ENCODE measurements at regions not wholly inside any gene's neighbourhood (a gene's known extent, or its start where the extent isn't known, plus 50 kb on each side); places are given as distances from the start of the nearest gene placed in this dataset.

- WGBS (ENCODE audit: insufficient coverage) = 82% methylated on average over 2 of the region's 2 CpGs
- H3K9me3 ChIP-seq (ENCODE audit: control insufficient read depth, insufficient read depth, low read length) = no peaks in the 10 kb centered on the region
- no peaks in the 10 kb centered on the region for H3K27me3 ChIP-seq (ENCODE audit: control insufficient read depth, insufficient read depth, low read length)
- H3K27ac ChIP-seq (ENCODE audit: low read depth, low read length) = no peak overlapping the region
- H3K36me3 ChIP-seq (ENCODE audit: control insufficient read depth, insufficient read depth, low read length) = no peaks in the 10 kb centered on the region
- no peak overlapping the region for H3K4me3 ChIP-seq (ENCODE audit: low read depth, low read length)
- H3K4me1 ChIP-seq (ENCODE audit: control insufficient read depth, insufficient read depth, low read length) = no peaks in the 10 kb centered on the region
- no peak for DNase-seq (ENCODE audit: low read depth in 4 of 6, low spot score in 6 of 6)
Observed at GRCh38 chr6:14746139-14746837, 499.6 kb upstream of the JARID2 start.

- H3K27me3 ChIP-seq (ENCODE audit: control insufficient read depth, insufficient read depth, low read length) = no peaks in the 10 kb centered on the region
- H3K4me1 ChIP-seq (ENCODE audit: control insufficient read depth, insufficient read depth, low read length) = no peaks in the 10 kb centered on the region
- no peak overlapping the region for H3K4me3 ChIP-seq (ENCODE audit: low read depth, low read length)
- H3K36me3 ChIP-seq (ENCODE audit: control insufficient read depth, insufficient read depth, low read length) = no peaks in the 10 kb centered on the region
- no peak overlapping the region for H3K27ac ChIP-seq (ENCODE audit: low read depth, low read length)
- 93% methylated on average over 3 of the region's 3 CpGs for WGBS (ENCODE audit: insufficient coverage)
- H3K9me3 ChIP-seq (ENCODE audit: control insufficient read depth, insufficient read depth, low read length) = no peaks in the 10 kb centered on the region
- DNase-seq (ENCODE audit: low read depth in 4 of 6, low spot score in 6 of 6) = no peak
Observed at GRCh38 chr6:14747881-14748520, 497.9 kb upstream of the JARID2 start.

- Histone ChIP-seq H3K36me3 (ENCODE audit: control insufficient read depth, insufficient read depth, low read length) (no peaks in the 10 kb centered on the region), H3K9me3 (ENCODE audit: control insufficient read depth, insufficient read depth, low read length) (no peaks in the 10 kb centered on the region), H3K27ac (ENCODE audit: low read depth, low read length) (no peak overlapping the region), H3K4me3 (ENCODE audit: low read depth, low read length) (no peak overlapping the region), H3K27me3 (ENCODE audit: control insufficient read depth, insufficient read depth, low read length) (no peaks in the 10 kb centered on the region), H3K4me1 (ENCODE audit: control insufficient read depth, insufficient read depth, low read length) (no peaks in the 10 kb centered on the region)
- DNase-seq (ENCODE audit: low read depth in 4 of 6, low spot score in 6 of 6) = no peak
- WGBS (ENCODE audit: insufficient coverage) = 85% methylated on average over 2 of the region's 4 CpGs
Observed at GRCh38 chr6:14748679-14749078, 497.2 kb upstream of the JARID2 start.

GRCh38 chr6:14750059-14750661 is 495.7 kb upstream of the JARID2 start:
- peak in 1 of 6 donors; percentile 59 for DNase-seq (ENCODE audit: low read depth in 4 of 6, low spot score in 6 of 6)

GRCh38 chr6:14751645-14752175 is 494.2 kb upstream of the JARID2 start:
- H3K36me3 ChIP-seq (ENCODE audit: control insufficient read depth, insufficient read depth, low read length) = no peaks in the 10 kb centered on the region
- H3K4me1 ChIP-seq (ENCODE audit: control insufficient read depth, insufficient read depth, low read length) = no peaks in the 10 kb centered on the region
- no peak overlapping the region for H3K4me3 ChIP-seq (ENCODE audit: low read depth, low read length)
- 80% methylated on average over 1 of the region's 7 CpGs for WGBS (ENCODE audit: insufficient coverage)
- H3K9me3 ChIP-seq (ENCODE audit: control insufficient read depth, insufficient read depth, low read length) = no peaks in the 10 kb centered on the region
- no peaks in the 10 kb centered on the region for H3K27me3 ChIP-seq (ENCODE audit: control insufficient read depth, insufficient read depth, low read length)
- no peak overlapping the region for H3K27ac ChIP-seq (ENCODE audit: low read depth, low read length)
- peak in 1 of 6 donors; percentile 23 for DNase-seq (ENCODE audit: low read depth in 4 of 6, low spot score in 6 of 6)

More at GRCh38 chr6:14750059-14750661, 495.7 kb upstream of the JARID2 start:
- Histone ChIP-seq H3K36me3 (ENCODE audit: control insufficient read depth, insufficient read depth, low read length) (no peaks in the 10 kb centered on the region), H3K4me1 (ENCODE audit: control insufficient read depth, insufficient read depth, low read length) (no peaks in the 10 kb centered on the region), H3K27me3 (ENCODE audit: control insufficient read depth, insufficient read depth, low read length) (no peaks in the 10 kb centered on the region), H3K9me3 (ENCODE audit: control insufficient read depth, insufficient read depth, low read length) (no peaks in the 10 kb centered on the region), H3K4me3 (ENCODE audit: low read depth, low read length) (no peak overlapping the region), H3K27ac (ENCODE audit: low read depth, low read length) (no peak overlapping the region)
- WGBS (ENCODE audit: insufficient coverage) = 41% methylated on average over 4 of the region's 6 CpGs

- H3K27me3 ChIP-seq (ENCODE audit: control insufficient read depth, insufficient read depth, low read length) = no peaks in the 10 kb centered on the region
- 79% methylated on average over 15 of the region's 22 CpGs for WGBS (ENCODE audit: insufficient coverage)
- H3K4me3 ChIP-seq (ENCODE audit: low read depth, low read length) = no peak overlapping the region
Observed at GRCh38 chr6:14754751-14755513, 490.9 kb upstream of the JARID2 start.

GRCh38 chr6:14756340-14756739 is 489.5 kb upstream of the JARID2 start:
- Histone ChIP-seq H3K9me3 (ENCODE audit: control insufficient read depth, insufficient read depth, low read length) (no peaks in the 10 kb centered on the region), H3K4me1 (ENCODE audit: control insufficient read depth, insufficient read depth, low read length) (no peaks in the 10 kb centered on the region), H3K36me3 (ENCODE audit: control insufficient read depth, insufficient read depth, low read length) (no peaks in the 10 kb centered on the region), H3K27ac (ENCODE audit: low read depth, low read length) (no peak overlapping the region), H3K4me3 (ENCODE audit: low read depth, low read length) (no peak overlapping the region), H3K27me3 (ENCODE audit: control insufficient read depth, insufficient read depth, low read length) (no peaks in the 10 kb centered on the region)
- WGBS (ENCODE audit: insufficient coverage) = 98% methylated on average over 3 of the region's 3 CpGs
- no peak for DNase-seq (ENCODE audit: low read depth in 4 of 6, low spot score in 6 of 6)

More at GRCh38 chr6:14754751-14755513, 490.9 kb upstream of the JARID2 start:
- H3K4me1 ChIP-seq (ENCODE audit: control insufficient read depth, insufficient read depth, low read length) = no peaks in the 10 kb centered on the region
- H3K27ac ChIP-seq (ENCODE audit: low read depth, low read length) = no peak overlapping the region
- no peaks in the 10 kb centered on the region for H3K9me3 ChIP-seq (ENCODE audit: control insufficient read depth, insufficient read depth, low read length)
- no peaks in the 10 kb centered on the region for H3K36me3 ChIP-seq (ENCODE audit: control insufficient read depth, insufficient read depth, low read length)
- DNase-seq (ENCODE audit: low read depth in 4 of 6, low spot score in 6 of 6) = no peak

GRCh38 chr6:14757014-14757413 is 488.9 kb upstream of the JARID2 start:
- WGBS (ENCODE audit: insufficient coverage) = 80% methylated on average over 1 of the region's 1 CpG
- no peaks in the 10 kb centered on the region for H3K4me1 ChIP-seq (ENCODE audit: control insufficient read depth, insufficient read depth, low read length)
- no peaks in the 10 kb centered on the region for H3K9me3 ChIP-seq (ENCODE audit: control insufficient read depth, insufficient read depth, low read length)
- no peak overlapping the region for H3K4me3 ChIP-seq (ENCODE audit: low read depth, low read length)
- no peaks in the 10 kb centered on the region for H3K36me3 ChIP-seq (ENCODE audit: control insufficient read depth, insufficient read depth, low read length)
- DNase-seq (ENCODE audit: low read depth in 4 of 6, low spot score in 6 of 6) = no peak
- H3K27ac ChIP-seq (ENCODE audit: low read depth, low read length) = no peak overlapping the region
- H3K27me3 ChIP-seq (ENCODE audit: control insufficient read depth, insufficient read depth, low read length) = no peaks in the 10 kb centered on the region

- H3K27ac ChIP-seq (ENCODE audit: low read depth, low read length) = no peak overlapping the region
- H3K27me3 ChIP-seq (ENCODE audit: control insufficient read depth, insufficient read depth, low read length) = no peaks in the 10 kb centered on the region
- no peaks in the 10 kb centered on the region for H3K9me3 ChIP-seq (ENCODE audit: control insufficient read depth, insufficient read depth, low read length)
- no peaks in the 10 kb centered on the region for H3K4me1 ChIP-seq (ENCODE audit: control insufficient read depth, insufficient read depth, low read length)
- no peak for DNase-seq (ENCODE audit: low read depth in 4 of 6, low spot score in 6 of 6)
- WGBS (ENCODE audit: insufficient coverage) = 100% methylated on average over 1 of the region's 1 CpG
- H3K36me3 ChIP-seq (ENCODE audit: control insufficient read depth, insufficient read depth, low read length) = no peaks in the 10 kb centered on the region
- no peak overlapping the region for H3K4me3 ChIP-seq (ENCODE audit: low read depth, low read length)
Observed at GRCh38 chr6:14757418-14757817, 488.5 kb upstream of the JARID2 start.
